HFFc6 (cell line): ENCODE measurements at regions not wholly inside any gene's neighbourhood (a gene's known extent, or its start where the extent isn't known, plus 50 kb on each side); places are given as distances from the start of the nearest gene placed in this dataset.

Source experiments
- DNase-seq: peaks from one replicate; pipeline ENCODE4 v3.0.0-alpha.2; 2018
- H3K27ac Mint-ChIP-seq: 2 replicates; pipeline ENCODE4 v1.8.0; 2020; ENCODE audit warnings: mild to moderate bottlenecking, mixed read lengths
- H3K27me3 Mint-ChIP-seq: 2 replicates; pipeline ENCODE4 v1.8.0; 2021; ENCODE audit warnings: mild to moderate bottlenecking, moderate library complexity, mixed read lengths; ENCODE audit not compliant: insufficient read depth
- H3K36me3 Mint-ChIP-seq: 2 replicates; pipeline ENCODE4 v1.8.0; 2021; ENCODE audit warnings: low read depth, mixed read lengths
- H3K4me1 Mint-ChIP-seq: 2 replicates; pipeline ENCODE4 v1.8.0; 2020; ENCODE audit warnings: low read depth, mixed read lengths
- H3K4me3 Mint-ChIP-seq: 2 replicates; pipeline ENCODE4 v1.8.0; 2020; ENCODE audit warnings: mild to moderate bottlenecking, moderate library complexity, mixed read lengths
- H3K9me3 Mint-ChIP-seq: 2 replicates; pipeline ENCODE4 v1.8.0; 2020; ENCODE audit warnings: mild to moderate bottlenecking, mixed read lengths
- TF ChIP-seq, protein P1 (sequence below): fragments of 200-600 bp; sonication (generic); IDR thresholded peaks from 2 replicates; pipeline ENCODE4 v1.5.0; 2021; ENCODE audit warnings: antibody characterized with exemption, mild to moderate bottlenecking

DNA sequence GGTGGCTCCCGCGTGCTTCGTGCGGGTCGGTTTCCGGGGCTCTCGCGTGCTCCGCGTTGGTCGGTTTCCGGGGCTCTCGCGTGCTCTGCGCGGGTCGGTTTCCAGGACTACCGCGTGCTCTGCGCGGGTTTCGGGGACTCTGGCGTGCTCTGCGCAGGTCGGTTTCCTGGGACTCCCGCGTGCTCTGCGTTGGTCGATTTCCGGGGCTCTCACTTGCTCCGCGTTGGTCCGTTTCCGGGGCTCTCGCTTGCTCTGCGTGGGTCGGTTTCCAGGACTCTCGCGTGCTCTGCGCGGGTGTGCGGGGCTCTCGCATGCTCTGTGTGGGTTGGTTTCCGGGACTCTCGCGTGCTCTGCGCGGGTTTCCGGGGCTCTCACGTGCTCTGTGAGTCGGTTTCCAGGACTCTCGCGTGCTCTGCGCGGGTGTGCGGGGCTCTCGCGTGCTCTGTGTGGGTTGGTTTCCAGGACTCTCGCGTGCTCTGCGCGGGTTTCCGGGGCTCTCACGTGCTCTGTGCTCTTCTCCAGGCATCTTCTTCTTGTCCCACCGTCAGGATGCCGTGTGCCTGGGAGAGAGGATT lies 109.9 kb upstream of the LRPAP1 start:
- H3K36me3 Mint-ChIP-seq, result no peaks in the 10 kb centered on the region
- H3K9me3 Mint-ChIP-seq, result no peaks in the 10 kb centered on the region
- H3K4me1 Mint-ChIP-seq, result peaks cover 23% of the 10 kb centered on the region
- H3K4me3 Mint-ChIP-seq, result no peak overlapping the region
- DNase-seq, result no peak
- TF ChIP-seq, protein P1, sequence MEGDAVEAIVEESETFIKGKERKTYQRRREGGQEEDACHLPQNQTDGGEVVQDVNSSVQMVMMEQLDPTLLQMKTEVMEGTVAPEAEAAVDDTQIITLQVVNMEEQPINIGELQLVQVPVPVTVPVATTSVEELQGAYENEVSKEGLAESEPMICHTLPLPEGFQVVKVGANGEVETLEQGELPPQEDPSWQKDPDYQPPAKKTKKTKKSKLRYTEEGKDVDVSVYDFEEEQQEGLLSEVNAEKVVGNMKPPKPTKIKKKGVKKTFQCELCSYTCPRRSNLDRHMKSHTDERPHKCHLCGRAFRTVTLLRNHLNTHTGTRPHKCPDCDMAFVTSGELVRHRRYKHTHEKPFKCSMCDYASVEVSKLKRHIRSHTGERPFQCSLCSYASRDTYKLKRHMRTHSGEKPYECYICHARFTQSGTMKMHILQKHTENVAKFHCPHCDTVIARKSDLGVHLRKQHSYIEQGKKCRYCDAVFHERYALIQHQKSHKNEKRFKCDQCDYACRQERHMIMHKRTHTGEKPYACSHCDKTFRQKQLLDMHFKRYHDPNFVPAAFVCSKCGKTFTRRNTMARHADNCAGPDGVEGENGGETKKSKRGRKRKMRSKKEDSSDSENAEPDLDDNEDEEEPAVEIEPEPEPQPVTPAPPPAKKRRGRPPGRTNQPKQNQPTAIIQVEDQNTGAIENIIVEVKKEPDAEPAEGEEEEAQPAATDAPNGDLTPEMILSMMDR, result no peak
- H3K27ac Mint-ChIP-seq, result no peak overlapping the region
- peaks cover 46% of the 10 kb centered on the region for H3K27me3 Mint-ChIP-seq

- Mint-ChIP-seq H3K36me3 (no peaks in the 10 kb centered on the region), H3K27ac (no peak overlapping the region), H3K9me3 (no peaks in the 10 kb centered on the region), H3K4me3 (no peak overlapping the region), H3K4me1 (peaks cover 23% of the 10 kb centered on the region), H3K27me3 (peaks cover 46% of the 10 kb centered on the region)
- no peak for DNase-seq
- TF ChIP-seq, protein P1, result no peak
These were observed 109.3 kb upstream of the LRPAP1 start for GRCh38 chr4:3641501-3641900.

- no peak overlapping the region for H3K27ac Mint-ChIP-seq
- no peak overlapping the region for H3K4me3 Mint-ChIP-seq
- H3K27me3 Mint-ChIP-seq, result peaks cover 50% of the 10 kb centered on the region
- H3K36me3 Mint-ChIP-seq, result no peaks in the 10 kb centered on the region
- no peak for DNase-seq
- H3K4me1 Mint-ChIP-seq, result peaks cover 21% of the 10 kb centered on the region
- TF ChIP-seq, protein P1, result no peak
- no peaks in the 10 kb centered on the region for H3K9me3 Mint-ChIP-seq
These were observed 108.4 kb upstream of the LRPAP1 start for GRCh38 chr4:3640587-3640962.

- DNase-seq, result no peak
- Mint-ChIP-seq H3K36me3 (peaks cover 4% of the 10 kb centered on the region; the same call in 1 of the 2 replicates), H3K27ac (no peak overlapping the region), H3K4me3 (no peak overlapping the region), H3K4me1 (peaks cover 15% of the 10 kb centered on the region), H3K27me3 (peaks cover 46% of the 10 kb centered on the region), H3K9me3 (no peaks in the 10 kb centered on the region)
- TF ChIP-seq, protein P1, result no peak
These were observed 107.7 kb upstream of the LRPAP1 start for GRCh38 chr4:3639613-3640586.

- TF ChIP-seq, protein P1, result no peak
- Mint-ChIP-seq H3K27ac (no peak overlapping the region), H3K27me3 (peaks cover 41% of the 10 kb centered on the region), H3K4me1 (peaks cover 15% of the 10 kb centered on the region), H3K9me3 (no peaks in the 10 kb centered on the region; the same call in 1 of the 2 replicates), H3K36me3 (peaks cover 4% of the 10 kb centered on the region; the same call in 1 of the 2 replicates), H3K4me3 (no peak overlapping the region)
- no peak for DNase-seq
These were observed 106.0 kb upstream of the LRPAP1 start for GRCh38 chr4:3638080-3638795.
